ENCODE measurements at regions not wholly inside any gene's neighbourhood (a gene's known extent, or its start where the extent isn't known, plus 50 kb on each side); places are given as distances from the start of the nearest gene placed in this dataset.

- no peak for TF ChIP-seq ZNF530 (tag by site-specific recombination; IDR thresholded peaks at IDR 0.05; ENCODE audit: low read depth)
- TF ChIP-seq ZIC2 (tag by site-specific recombination; IDR thresholded peaks at IDR 0.05): no peak
- no peak for TF ChIP-seq CTCF (tag by site-specific recombination; IDR thresholded peaks at IDR 0.05)
- TF ChIP-seq RBAK (tag by site-specific recombination; IDR thresholded peaks at IDR 0.05): no peak
- TF ChIP-seq ZNF548 (tag by site-specific recombination; IDR thresholded peaks at IDR 0.05): no peak
- TF ChIP-seq ZNF274 (IDR thresholded peaks at IDR 0.05; ENCODE audit: low read length): no peak
- TF ChIP-seq ZNF274 (tag by site-specific recombination; IDR thresholded peaks at IDR 0.05; ENCODE audit: borderline replicate concordance): no peak
Measured at GRCh38 chr10:124253006-124253405, 159.6 kb upstream of the CHST15 start.

All from HEK293 (cell line).